ENCODE measurements at regions not wholly inside any gene's neighbourhood (a gene's known extent, or its start where the extent isn't known, plus 50 kb on each side); places are given as distances from the start of the nearest gene placed in this dataset.

DNA sequence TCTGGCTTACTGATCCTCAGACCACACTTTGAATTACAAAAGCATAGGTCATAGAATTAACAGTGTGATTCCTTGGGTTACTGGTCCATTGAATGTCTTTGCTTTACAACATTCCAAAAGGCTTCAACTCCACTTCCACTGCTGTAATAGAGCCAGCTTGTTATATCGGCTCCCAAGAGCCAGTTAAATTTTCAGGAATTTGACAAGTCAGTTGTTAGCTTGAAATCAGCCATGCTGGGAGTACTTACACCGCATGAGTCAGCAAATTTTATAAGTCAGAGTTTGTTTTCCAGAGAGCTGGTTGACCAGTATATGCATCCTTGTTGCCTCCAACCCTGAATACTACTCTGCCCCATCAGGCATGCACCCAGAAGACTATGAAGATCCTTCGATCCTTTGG is 73.1 kb downstream of the FOXB2 start:
- Histone ChIP-seq H3K4me1 (ENCODE audit: control insufficient read depth, insufficient read depth, low read length) (no peaks in the 10 kb centered on the region), H3K9ac (ENCODE audit: extremely low read depth, low read length, poor library complexity, severe bottlenecking) (no peak overlapping the region), H3K9me3 (ENCODE audit: control insufficient read depth, low read length) (no peaks in the 10 kb centered on the region), H3K36me3 (ENCODE audit: control insufficient read depth, insufficient read depth, low read length) (no peaks in the 10 kb centered on the region), H3K27me3 (ENCODE audit: control insufficient read depth, insufficient read depth, low read length, poor library complexity, severe bottlenecking) (no peaks in the 10 kb centered on the region), H3K4me3 (ENCODE audit: low read length) (no peak overlapping the region), H3K27ac (ENCODE audit: low read depth, low read length) (no peak overlapping the region)
- peak overlapping the region; percentile 33 for H3K27ac Mint-ChIP-seq
- TF ChIP-seq, protein P1, sequence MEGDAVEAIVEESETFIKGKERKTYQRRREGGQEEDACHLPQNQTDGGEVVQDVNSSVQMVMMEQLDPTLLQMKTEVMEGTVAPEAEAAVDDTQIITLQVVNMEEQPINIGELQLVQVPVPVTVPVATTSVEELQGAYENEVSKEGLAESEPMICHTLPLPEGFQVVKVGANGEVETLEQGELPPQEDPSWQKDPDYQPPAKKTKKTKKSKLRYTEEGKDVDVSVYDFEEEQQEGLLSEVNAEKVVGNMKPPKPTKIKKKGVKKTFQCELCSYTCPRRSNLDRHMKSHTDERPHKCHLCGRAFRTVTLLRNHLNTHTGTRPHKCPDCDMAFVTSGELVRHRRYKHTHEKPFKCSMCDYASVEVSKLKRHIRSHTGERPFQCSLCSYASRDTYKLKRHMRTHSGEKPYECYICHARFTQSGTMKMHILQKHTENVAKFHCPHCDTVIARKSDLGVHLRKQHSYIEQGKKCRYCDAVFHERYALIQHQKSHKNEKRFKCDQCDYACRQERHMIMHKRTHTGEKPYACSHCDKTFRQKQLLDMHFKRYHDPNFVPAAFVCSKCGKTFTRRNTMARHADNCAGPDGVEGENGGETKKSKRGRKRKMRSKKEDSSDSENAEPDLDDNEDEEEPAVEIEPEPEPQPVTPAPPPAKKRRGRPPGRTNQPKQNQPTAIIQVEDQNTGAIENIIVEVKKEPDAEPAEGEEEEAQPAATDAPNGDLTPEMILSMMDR (conservative IDR thresholded peaks at IDR 0.05) = no peak
- WGBS, 2 experiments (ENCODE audit: insufficient coverage in 1 of 2, insufficient read length in 1 of 2) = 43 to 72% methylated on average over 2 to 3 of the region's 3 CpGs
- peaks cover 6% of the 10 kb centered on the region for H3K27me3 Mint-ChIP-seq (ENCODE audit: insufficient read depth)
- no peaks in the 10 kb centered on the region for H3K36me3 Mint-ChIP-seq (ENCODE audit: low read depth)
- peaks cover 3% of the 10 kb centered on the region for H3K9me3 Mint-ChIP-seq
- peak; percentile 60 for DNase-seq
- H3K4me3 Mint-ChIP-seq = no peak overlapping the region
- H3K4me1 Mint-ChIP-seq = peaks cover 6% of the 10 kb centered on the region

DNA sequence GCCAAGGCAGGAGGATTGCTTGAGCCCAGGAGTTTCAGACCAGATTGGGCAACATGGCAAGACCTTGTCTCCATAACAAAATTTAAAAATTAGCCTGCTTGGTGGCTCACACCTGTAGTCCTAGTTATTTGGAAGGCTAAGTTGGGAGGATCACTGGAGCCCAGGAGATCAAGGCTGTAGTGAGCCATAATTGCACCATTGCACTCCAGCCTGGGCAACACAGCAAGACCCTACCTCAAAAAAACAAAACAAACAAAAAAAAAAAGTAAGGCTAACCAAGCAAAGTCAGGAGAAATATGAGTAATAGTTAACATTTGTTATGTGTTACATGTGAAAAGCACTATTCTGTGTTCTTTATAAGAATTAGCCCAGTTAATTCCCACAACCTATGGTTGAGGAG is 74.7 kb downstream of the FOXB2 start:
- no peak overlapping the region for H3K4me3 Mint-ChIP-seq
- no peaks in the 10 kb centered on the region for H3K27me3 ChIP-seq (ENCODE audit: control insufficient read depth, insufficient read depth, low read length, poor library complexity, severe bottlenecking)
- H3K9me3 Mint-ChIP-seq = peaks cover 3% of the 10 kb centered on the region
- H3K36me3 ChIP-seq (ENCODE audit: control insufficient read depth, insufficient read depth, low read length) = no peaks in the 10 kb centered on the region
- no peaks in the 10 kb centered on the region for H3K9me3 ChIP-seq (ENCODE audit: control insufficient read depth, low read length)
- TF ChIP-seq, protein P1 (conservative IDR thresholded peaks at IDR 0.05) = no peak
- peaks cover 4% of the 10 kb centered on the region for H3K27me3 Mint-ChIP-seq (ENCODE audit: insufficient read depth)
- H3K36me3 Mint-ChIP-seq (ENCODE audit: low read depth) = no peaks in the 10 kb centered on the region
- DNase-seq = no peak
- H3K4me1 Mint-ChIP-seq = peaks cover 10% of the 10 kb centered on the region
- H3K27ac Mint-ChIP-seq = no peak overlapping the region
- no peak overlapping the region for H3K4me3 ChIP-seq (ENCODE audit: low read length)
- H3K9ac ChIP-seq (ENCODE audit: extremely low read depth, low read length, poor library complexity, severe bottlenecking) = no peak overlapping the region
- no peak overlapping the region for H3K27ac ChIP-seq (ENCODE audit: low read depth, low read length)
- H3K4me1 ChIP-seq (ENCODE audit: control insufficient read depth, insufficient read depth, low read length) = no peaks in the 10 kb centered on the region

DNA sequence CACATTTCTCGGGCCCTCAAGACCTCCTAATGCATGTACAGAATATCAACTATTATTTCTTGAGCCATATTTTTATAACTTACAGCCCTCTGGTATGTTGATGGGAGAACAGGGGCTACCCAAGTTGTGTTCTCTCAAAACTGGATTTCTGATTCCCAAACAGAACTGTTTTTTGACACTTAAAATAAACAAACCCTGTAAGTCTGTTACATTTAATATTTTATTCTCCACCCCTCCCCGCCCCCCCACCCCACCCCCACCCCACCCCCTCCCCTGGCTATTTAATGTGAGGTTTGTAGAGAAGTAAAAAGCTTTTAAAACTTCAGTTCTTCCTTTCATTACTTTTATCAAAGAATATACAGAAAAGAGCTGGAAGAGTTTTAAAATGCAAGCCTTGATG is 77.9 kb downstream of the FOXB2 start:
- 83% methylated on average over 1 of the region's 2 CpGs; no CpG with 5 or more reads in 1 of the 2 experiments for WGBS, 2 experiments (ENCODE audit: insufficient coverage in 1 of 2, insufficient read length in 1 of 2)

More for the DNA sequence above, 77.9 kb downstream of the FOXB2 start:
- H3K4me3 Mint-ChIP-seq = no peak overlapping the region
- no peak for DNase-seq
- H3K27me3 ChIP-seq (ENCODE audit: control insufficient read depth, insufficient read depth, low read length, poor library complexity, severe bottlenecking) = no peaks in the 10 kb centered on the region
- no peaks in the 10 kb centered on the region for H3K9me3 ChIP-seq (ENCODE audit: control insufficient read depth, low read length)
- no peak overlapping the region for H3K27ac Mint-ChIP-seq
- no peaks in the 10 kb centered on the region for H3K36me3 ChIP-seq (ENCODE audit: control insufficient read depth, insufficient read depth, low read length)
- no peaks in the 10 kb centered on the region for H3K9me3 Mint-ChIP-seq
- no peaks in the 10 kb centered on the region for H3K27me3 Mint-ChIP-seq (ENCODE audit: insufficient read depth)
- H3K27ac ChIP-seq (ENCODE audit: low read depth, low read length) = no peak overlapping the region
- H3K36me3 Mint-ChIP-seq (ENCODE audit: low read depth) = no peaks in the 10 kb centered on the region
- no peak overlapping the region for H3K4me3 ChIP-seq (ENCODE audit: low read length)
- H3K4me1 ChIP-seq (ENCODE audit: control insufficient read depth, insufficient read depth, low read length) = no peaks in the 10 kb centered on the region
- H3K4me1 Mint-ChIP-seq = peaks cover 9% of the 10 kb centered on the region
- no peak overlapping the region for H3K9ac ChIP-seq (ENCODE audit: extremely low read depth, low read length, poor library complexity, severe bottlenecking)
- TF ChIP-seq, protein P1 (conservative IDR thresholded peaks at IDR 0.05) = no peak
